ENCODE measurements at regions not wholly inside any gene's neighbourhood (a gene's known extent, or its start where the extent isn't known, plus 50 kb on each side); places are given as distances from the start of the nearest gene placed in this dataset.

DNA sequence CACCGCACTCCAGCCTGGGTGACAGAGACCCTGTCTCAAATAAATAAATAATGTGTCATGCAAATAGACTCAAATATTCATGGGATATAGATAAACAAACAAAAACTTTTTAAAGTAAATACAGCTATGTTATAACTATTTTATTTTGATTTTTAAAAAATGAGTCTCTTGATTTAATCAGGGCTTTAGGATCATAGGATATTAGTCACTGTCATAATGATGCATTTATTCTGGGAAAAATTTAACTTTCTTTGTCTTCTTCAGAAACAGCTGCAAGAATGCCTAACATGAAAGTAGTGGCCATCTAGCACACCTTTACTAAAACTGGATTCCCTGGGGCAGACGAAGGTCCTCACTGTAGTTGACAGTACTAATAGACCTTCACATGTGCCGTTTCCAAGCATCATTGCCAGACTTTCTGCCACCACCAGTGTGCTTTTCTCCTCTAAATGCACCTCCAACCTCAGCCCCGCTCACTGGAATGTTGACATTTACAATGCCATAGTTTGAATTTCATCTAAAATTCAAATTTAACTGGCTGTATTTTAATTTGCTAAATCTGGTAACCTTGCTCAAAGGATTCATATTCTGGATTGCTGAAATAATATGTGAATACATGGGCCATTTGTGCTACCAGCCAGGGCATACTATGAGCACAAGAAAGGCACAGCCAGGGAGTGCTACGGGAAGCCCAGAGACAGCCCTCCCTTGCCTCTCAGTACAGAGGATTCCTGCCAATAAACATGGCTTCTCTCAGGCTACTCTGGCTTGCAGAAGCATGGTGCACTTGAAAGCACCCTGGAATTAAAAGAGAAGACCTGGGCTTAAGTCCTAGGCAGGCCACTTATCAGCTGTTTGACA is 63.4 kb upstream of the ADO start:
- TF ChIP-seq POLR2A (IDR thresholded peaks at IDR 0.05) = no peak
- TF ChIP-seq, protein P1, sequence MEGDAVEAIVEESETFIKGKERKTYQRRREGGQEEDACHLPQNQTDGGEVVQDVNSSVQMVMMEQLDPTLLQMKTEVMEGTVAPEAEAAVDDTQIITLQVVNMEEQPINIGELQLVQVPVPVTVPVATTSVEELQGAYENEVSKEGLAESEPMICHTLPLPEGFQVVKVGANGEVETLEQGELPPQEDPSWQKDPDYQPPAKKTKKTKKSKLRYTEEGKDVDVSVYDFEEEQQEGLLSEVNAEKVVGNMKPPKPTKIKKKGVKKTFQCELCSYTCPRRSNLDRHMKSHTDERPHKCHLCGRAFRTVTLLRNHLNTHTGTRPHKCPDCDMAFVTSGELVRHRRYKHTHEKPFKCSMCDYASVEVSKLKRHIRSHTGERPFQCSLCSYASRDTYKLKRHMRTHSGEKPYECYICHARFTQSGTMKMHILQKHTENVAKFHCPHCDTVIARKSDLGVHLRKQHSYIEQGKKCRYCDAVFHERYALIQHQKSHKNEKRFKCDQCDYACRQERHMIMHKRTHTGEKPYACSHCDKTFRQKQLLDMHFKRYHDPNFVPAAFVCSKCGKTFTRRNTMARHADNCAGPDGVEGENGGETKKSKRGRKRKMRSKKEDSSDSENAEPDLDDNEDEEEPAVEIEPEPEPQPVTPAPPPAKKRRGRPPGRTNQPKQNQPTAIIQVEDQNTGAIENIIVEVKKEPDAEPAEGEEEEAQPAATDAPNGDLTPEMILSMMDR (IDR thresholded peaks at IDR 0.05 in 8 of 11, conservative IDR thresholded peaks at IDR 0.05 in 3 of 11) = no peak

All from spleen (tissue), 7 donors.